ENCODE measurements at regions not wholly inside any gene's neighbourhood (a gene's known extent, or its start where the extent isn't known, plus 50 kb on each side); places are given as distances from the start of the nearest gene placed in this dataset.

DNA sequence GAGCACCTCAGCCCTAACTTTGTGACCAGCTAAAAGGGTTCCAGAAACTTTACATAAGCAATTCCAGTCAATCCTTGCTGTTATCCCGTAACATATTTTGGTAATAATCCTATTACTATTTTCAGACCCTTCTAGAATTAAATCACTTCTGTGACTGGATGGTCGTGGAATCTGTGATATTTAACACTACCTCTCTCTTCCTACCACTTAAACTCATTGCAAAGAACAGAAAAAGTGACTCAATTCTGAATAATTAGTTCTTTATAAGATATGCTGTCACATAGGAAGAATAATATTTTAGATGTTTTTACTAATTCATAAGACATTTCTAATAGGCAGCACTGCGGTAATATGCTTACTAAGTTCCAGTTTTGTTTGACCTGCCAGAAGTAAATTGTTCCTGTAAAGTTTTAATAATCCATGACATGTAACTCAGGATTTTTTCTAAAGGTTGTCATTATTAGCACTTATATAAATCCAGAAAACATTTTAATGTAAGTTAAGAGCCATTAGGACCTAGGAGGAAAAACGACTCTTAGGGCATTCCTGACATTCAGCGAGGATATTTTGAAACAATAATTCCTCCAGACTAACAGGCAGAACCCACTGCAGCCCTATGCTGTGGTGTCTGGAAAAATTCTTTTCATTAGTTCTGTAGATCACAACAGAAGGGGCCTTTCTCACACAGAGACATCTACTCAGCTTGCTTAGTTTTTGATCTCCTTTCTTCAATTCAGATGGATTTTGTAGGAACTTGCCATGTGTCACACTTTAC, 113.3 kb upstream of the MBNL1 start:
- Histone ChIP-seq H3K4me1 (ENCODE audit: control insufficient read depth in 1 of 2, insufficient read depth in 2 of 2, low read length in 2 of 2) (peaks cover 0 to 3% of the 10 kb centered on the region in 2 donors), H3K4me3 (ENCODE audit: low read depth in 1 of 2, low read length in 2 of 2) (no peak overlapping the region), H3K27ac (ENCODE audit: low read depth, low read length) (no peak overlapping the region), H3K9me3 (ENCODE audit: control insufficient read depth in 1 of 2, low read length in 2 of 2) (no peaks in the 10 kb centered on the region), H3K9ac (ENCODE audit: low read depth in 1 of 2, low read length in 2 of 2) (no peak overlapping the region), H3K27me3 (ENCODE audit: control insufficient read depth in 1 of 2, insufficient read depth in 2 of 2, low read length in 2 of 2) (no peaks in the 10 kb centered on the region), H3K36me3 (ENCODE audit: control insufficient read depth in 1 of 2, insufficient read depth in 2 of 2, low read length in 2 of 2) (no peaks in the 10 kb centered on the region)

DNA sequence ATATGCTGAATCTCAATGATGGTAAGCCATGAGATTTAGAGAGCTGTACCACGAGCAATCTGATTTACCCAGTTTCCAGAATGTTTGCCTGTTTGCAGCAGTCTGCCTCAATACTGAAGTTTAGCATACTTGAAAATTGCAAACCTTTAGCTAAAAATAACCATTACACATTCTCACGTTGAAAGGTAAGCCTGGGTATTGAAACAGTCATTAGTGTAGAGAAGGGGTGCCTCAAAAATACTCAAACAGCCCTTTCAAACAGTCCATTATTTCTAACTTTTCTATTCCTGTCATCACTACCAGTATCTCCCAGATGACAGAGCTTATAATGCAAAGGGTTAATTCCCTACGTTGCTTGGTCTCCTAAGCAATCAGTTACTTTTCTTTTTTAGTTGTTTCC, 111.8 kb upstream of the MBNL1 start:
- H3K27me3 ChIP-seq (ENCODE audit: control insufficient read depth in 1 of 2, insufficient read depth in 2 of 2, low read length in 2 of 2): no peaks in the 10 kb centered on the region
- no peaks in the 10 kb centered on the region for H3K36me3 ChIP-seq (ENCODE audit: control insufficient read depth in 1 of 2, insufficient read depth in 2 of 2, low read length in 2 of 2)
- H3K9me3 ChIP-seq (ENCODE audit: control insufficient read depth in 1 of 2, low read length in 2 of 2): no peaks in the 10 kb centered on the region
- H3K4me3 ChIP-seq (ENCODE audit: low read depth in 1 of 2, low read length in 2 of 2): no peak overlapping the region
- H3K4me1 ChIP-seq (ENCODE audit: control insufficient read depth in 1 of 2, insufficient read depth in 2 of 2, low read length in 2 of 2): peaks cover 0 to 4% of the 10 kb centered on the region in 2 donors
- no peak overlapping the region for H3K27ac ChIP-seq (ENCODE audit: low read depth, low read length)
- H3K9ac ChIP-seq (ENCODE audit: low read depth in 1 of 2, low read length in 2 of 2): no peak overlapping the region

DNA sequence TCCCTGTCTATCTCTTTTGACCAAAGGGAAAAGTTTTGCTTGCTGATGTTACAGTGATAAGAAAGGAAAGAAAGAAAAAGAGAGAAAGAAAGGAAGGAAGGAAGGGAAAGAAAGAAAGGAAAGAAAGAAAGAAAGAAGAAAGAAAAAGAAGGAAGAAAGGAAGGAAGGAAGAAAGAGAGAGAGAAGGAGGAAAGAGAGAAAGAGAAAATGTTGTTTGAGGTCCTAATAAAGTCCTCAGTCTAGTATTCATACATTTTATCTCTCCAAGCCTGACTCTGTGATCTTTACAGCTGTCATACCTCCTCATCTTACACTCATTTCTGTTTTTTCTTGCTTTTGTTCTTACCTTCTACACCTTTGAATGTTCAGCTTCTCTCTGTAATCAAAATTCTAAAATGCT, 111.4 kb upstream of the MBNL1 start:
- Histone ChIP-seq H3K36me3 (ENCODE audit: control insufficient read depth in 1 of 2, insufficient read depth in 2 of 2, low read length in 2 of 2) (no peaks in the 10 kb centered on the region), H3K9ac (ENCODE audit: low read depth in 1 of 2, low read length in 2 of 2) (no peak overlapping the region), H3K4me1 (ENCODE audit: control insufficient read depth in 1 of 2, insufficient read depth in 2 of 2, low read length in 2 of 2) (peaks cover 0 to 4% of the 10 kb centered on the region in 2 donors), H3K27ac (ENCODE audit: low read depth, low read length) (no peak overlapping the region), H3K4me3 (ENCODE audit: low read depth in 1 of 2, low read length in 2 of 2) (no peak overlapping the region), H3K27me3 (ENCODE audit: control insufficient read depth in 1 of 2, insufficient read depth in 2 of 2, low read length in 2 of 2) (no peaks in the 10 kb centered on the region), H3K9me3 (ENCODE audit: control insufficient read depth in 1 of 2, low read length in 2 of 2) (no peaks in the 10 kb centered on the region)

DNA sequence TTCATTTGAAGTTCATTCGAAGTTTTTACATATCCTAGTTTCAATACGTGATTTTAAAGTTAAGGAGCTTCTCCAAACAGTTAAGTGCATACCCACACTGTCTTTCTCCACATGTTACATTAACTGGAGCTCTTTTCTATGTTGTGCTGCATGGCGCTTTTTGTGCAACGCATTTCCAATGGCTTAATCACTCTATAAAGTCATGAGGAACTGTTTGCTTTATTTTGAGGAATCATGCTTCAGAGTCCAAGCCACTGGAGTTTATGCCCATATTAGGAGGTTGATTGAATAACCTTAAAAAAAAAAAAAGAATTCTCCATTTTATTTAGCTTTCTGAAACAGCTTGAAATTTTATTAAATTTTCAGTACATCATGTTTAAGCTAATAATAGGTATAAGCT, 109.4 kb upstream of the MBNL1 start:
- Histone ChIP-seq H3K4me3 (ENCODE audit: low read depth in 1 of 2, low read length in 2 of 2) (no peak overlapping the region), H3K9ac (ENCODE audit: low read depth in 1 of 2, low read length in 2 of 2) (no peak overlapping the region), H3K27ac (ENCODE audit: low read depth, low read length) (no peak overlapping the region), H3K27me3 (ENCODE audit: control insufficient read depth in 1 of 2, insufficient read depth in 2 of 2, low read length in 2 of 2) (no peaks in the 10 kb centered on the region), H3K4me1 (ENCODE audit: control insufficient read depth in 1 of 2, insufficient read depth in 2 of 2, low read length in 2 of 2) (peaks cover 0 to 4% of the 10 kb centered on the region in 2 donors), H3K36me3 (ENCODE audit: control insufficient read depth in 1 of 2, insufficient read depth in 2 of 2, low read length in 2 of 2) (no peaks in the 10 kb centered on the region), H3K9me3 (ENCODE audit: control insufficient read depth in 1 of 2, low read length in 2 of 2) (no peaks in the 10 kb centered on the region)

DNA sequence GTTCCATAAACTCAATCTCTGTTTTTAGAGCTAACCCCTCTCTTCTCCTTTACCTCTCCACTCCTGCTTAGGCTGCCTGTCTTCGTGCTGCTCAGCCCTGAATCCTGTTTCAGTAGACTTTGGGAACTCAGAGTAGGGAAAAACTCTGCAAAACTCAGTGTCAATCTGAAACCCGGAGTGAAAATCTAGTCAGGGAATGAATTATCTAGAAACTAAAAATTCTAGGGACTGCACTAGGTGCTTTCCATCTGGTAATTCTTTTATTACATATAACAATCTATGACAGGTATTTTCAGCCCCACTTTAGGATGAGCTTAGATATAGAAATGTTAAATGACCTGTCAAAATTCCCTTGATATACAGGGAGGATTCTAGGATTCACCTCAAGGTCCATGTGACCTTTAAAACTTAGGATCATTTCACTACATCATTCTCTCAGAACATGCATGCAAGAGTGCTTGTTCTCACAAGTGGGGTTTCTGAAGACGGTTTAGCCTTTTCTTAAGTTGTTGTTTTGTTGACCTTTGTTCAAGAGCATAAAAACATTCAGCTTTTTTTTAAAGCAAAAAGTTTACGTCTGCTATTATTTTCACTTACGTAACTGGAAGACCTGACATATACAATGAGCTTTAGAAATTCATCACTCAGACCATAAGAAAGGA, 108.2 kb upstream of the MBNL1 start:
- Histone ChIP-seq H3K9ac (ENCODE audit: low read depth in 1 of 2, low read length in 2 of 2) (no peak overlapping the region), H3K36me3 (ENCODE audit: control insufficient read depth in 1 of 2, insufficient read depth in 2 of 2, low read length in 2 of 2) (no peaks in the 10 kb centered on the region), H3K4me1 (ENCODE audit: control insufficient read depth in 1 of 2, insufficient read depth in 2 of 2, low read length in 2 of 2) (peaks cover 0 to 4% of the 10 kb centered on the region in 2 donors), H3K27ac (ENCODE audit: low read depth, low read length) (no peak overlapping the region), H3K9me3 (ENCODE audit: control insufficient read depth in 1 of 2, low read length in 2 of 2) (no peaks in the 10 kb centered on the region), H3K4me3 (ENCODE audit: low read depth in 1 of 2, low read length in 2 of 2) (no peak overlapping the region), H3K27me3 (ENCODE audit: control insufficient read depth in 1 of 2, insufficient read depth in 2 of 2, low read length in 2 of 2) (no peaks in the 10 kb centered on the region)

DNA sequence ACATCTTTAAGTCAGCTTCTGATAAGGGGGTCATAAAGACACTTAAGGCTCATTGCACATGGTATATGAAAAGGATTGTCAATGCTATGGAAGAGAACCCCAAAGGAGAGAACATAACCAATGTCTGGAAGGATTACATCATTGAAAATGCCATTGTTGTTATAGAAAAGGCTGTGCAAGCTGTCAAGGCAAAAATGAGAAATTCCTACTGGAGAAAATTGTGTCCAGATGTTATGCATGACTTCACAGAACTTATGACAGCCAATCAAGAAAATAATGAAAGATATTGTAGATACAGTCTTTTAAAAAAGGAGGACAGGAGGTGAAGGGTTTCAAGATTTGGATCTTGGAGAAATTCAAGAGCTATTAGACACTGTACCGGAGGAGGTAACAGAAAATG, 96.3 kb upstream of the MBNL1 start:
- no peaks in the 10 kb centered on the region for H3K9me3 ChIP-seq (ENCODE audit: control insufficient read depth in 1 of 2, low read length in 2 of 2)
- H3K27me3 ChIP-seq (ENCODE audit: control insufficient read depth in 1 of 2, insufficient read depth in 2 of 2, low read length in 2 of 2): no peaks in the 10 kb centered on the region
- H3K9ac ChIP-seq (ENCODE audit: low read depth in 1 of 2, low read length in 2 of 2): no peak overlapping the region
- H3K4me3 ChIP-seq (ENCODE audit: low read depth in 1 of 2, low read length in 2 of 2): no peak overlapping the region
- no peaks in the 10 kb centered on the region for H3K4me1 ChIP-seq (ENCODE audit: control insufficient read depth in 1 of 2, insufficient read depth in 2 of 2, low read length in 2 of 2)
- H3K27ac ChIP-seq (ENCODE audit: low read depth, low read length): no peak overlapping the region
- H3K36me3 ChIP-seq (ENCODE audit: control insufficient read depth in 1 of 2, insufficient read depth in 2 of 2, low read length in 2 of 2): no peaks in the 10 kb centered on the region

DNA sequence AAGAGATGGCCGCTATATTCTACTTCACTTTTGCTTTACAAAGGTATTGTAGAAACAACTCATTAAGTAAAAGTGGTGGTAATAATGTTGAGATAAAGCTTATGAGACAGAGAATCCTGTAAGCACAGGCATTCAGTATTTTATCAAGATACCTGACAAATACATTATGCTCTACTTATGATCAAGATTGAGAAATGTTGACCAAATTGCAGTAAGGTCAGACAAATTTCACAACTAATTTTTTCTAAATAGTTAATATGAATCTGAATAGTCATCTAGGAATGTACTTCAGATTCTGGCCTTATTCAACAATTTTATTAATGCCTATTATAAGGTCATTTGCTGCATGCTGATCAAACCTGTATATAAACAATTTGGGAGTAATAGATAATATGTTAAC, 95.1 kb upstream of the MBNL1 start:
- H3K9ac ChIP-seq (ENCODE audit: low read depth in 1 of 2, low read length in 2 of 2): no peak overlapping the region
- no peak overlapping the region for H3K27ac ChIP-seq (ENCODE audit: low read depth, low read length)
- no peaks in the 10 kb centered on the region for H3K27me3 ChIP-seq (ENCODE audit: control insufficient read depth in 1 of 2, insufficient read depth in 2 of 2, low read length in 2 of 2)
- no peak overlapping the region for H3K4me3 ChIP-seq (ENCODE audit: low read depth in 1 of 2, low read length in 2 of 2)
- no peaks in the 10 kb centered on the region for H3K36me3 ChIP-seq (ENCODE audit: control insufficient read depth in 1 of 2, insufficient read depth in 2 of 2, low read length in 2 of 2)
- H3K4me1 ChIP-seq (ENCODE audit: control insufficient read depth in 1 of 2, insufficient read depth in 2 of 2, low read length in 2 of 2): no peaks in the 10 kb centered on the region
- H3K9me3 ChIP-seq (ENCODE audit: control insufficient read depth in 1 of 2, low read length in 2 of 2): no peaks in the 10 kb centered on the region

DNA sequence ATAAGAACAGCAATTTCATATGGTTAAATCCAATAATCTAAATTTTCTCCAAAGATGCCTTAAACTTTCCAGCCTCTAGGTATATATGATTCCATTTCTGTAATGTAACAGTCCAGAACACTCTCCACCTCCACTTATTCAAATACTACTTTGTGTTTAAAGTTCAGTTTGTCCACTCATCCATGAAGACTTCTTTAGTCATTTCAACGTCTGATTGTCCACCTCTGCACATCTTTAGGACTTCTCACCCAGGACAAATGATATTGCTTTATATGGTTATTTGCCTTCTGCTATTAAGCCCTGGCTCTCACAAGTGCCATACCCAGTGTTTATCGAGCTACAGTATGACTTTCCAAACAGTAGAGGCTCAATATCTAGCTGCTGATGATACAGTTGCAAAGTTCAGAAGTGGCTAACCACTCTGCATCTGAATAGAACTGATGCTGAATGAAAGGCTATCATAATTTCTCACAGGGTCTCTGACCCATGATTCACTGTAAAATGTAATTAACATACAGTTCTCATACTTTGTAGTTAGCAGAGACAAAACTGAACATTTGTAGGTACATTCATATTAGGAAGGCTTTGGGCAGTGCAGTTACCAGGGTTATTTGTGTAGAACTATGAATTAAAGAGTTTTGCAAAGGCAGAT, 93.7 kb upstream of the MBNL1 start:
- H3K9ac ChIP-seq (ENCODE audit: low read depth in 1 of 2, low read length in 2 of 2): no peak overlapping the region
- H3K4me3 ChIP-seq (ENCODE audit: low read depth in 1 of 2, low read length in 2 of 2): no peak overlapping the region
- H3K27ac ChIP-seq (ENCODE audit: low read depth, low read length): no peak overlapping the region
- no peaks in the 10 kb centered on the region for H3K27me3 ChIP-seq (ENCODE audit: control insufficient read depth in 1 of 2, insufficient read depth in 2 of 2, low read length in 2 of 2)
- no peaks in the 10 kb centered on the region for H3K9me3 ChIP-seq (ENCODE audit: control insufficient read depth in 1 of 2, low read length in 2 of 2)
- no peaks in the 10 kb centered on the region for H3K4me1 ChIP-seq (ENCODE audit: control insufficient read depth in 1 of 2, insufficient read depth in 2 of 2, low read length in 2 of 2)
- no peaks in the 10 kb centered on the region for H3K36me3 ChIP-seq (ENCODE audit: control insufficient read depth in 1 of 2, insufficient read depth in 2 of 2, low read length in 2 of 2)

DNA sequence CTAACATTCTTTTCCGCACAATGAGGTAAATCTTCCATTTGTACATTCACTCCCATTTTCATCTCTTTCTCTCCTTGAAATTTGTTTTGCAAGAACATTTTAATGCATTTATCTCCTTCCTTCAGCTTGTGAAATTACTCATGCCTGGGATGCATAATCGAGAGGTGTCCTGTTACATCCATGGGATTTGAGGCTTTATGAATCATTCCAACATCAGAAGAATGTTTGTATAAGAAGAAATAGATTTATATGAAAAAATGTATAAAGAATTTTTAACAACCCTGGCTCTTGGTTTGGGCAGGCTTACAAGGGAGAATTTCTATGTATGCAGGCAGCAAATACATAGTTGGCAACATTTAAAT, 93.2 kb upstream of the MBNL1 start:
- Histone ChIP-seq H3K27ac (ENCODE audit: low read depth, low read length) (no peak overlapping the region), H3K36me3 (ENCODE audit: control insufficient read depth in 1 of 2, insufficient read depth in 2 of 2, low read length in 2 of 2) (no peaks in the 10 kb centered on the region), H3K9ac (ENCODE audit: low read depth in 1 of 2, low read length in 2 of 2) (no peak overlapping the region), H3K4me1 (ENCODE audit: control insufficient read depth in 1 of 2, insufficient read depth in 2 of 2, low read length in 2 of 2) (no peaks in the 10 kb centered on the region), H3K27me3 (ENCODE audit: control insufficient read depth in 1 of 2, insufficient read depth in 2 of 2, low read length in 2 of 2) (no peaks in the 10 kb centered on the region), H3K4me3 (ENCODE audit: low read depth in 1 of 2, low read length in 2 of 2) (no peak overlapping the region), H3K9me3 (ENCODE audit: control insufficient read depth in 1 of 2, low read length in 2 of 2) (no peaks in the 10 kb centered on the region)

DNA sequence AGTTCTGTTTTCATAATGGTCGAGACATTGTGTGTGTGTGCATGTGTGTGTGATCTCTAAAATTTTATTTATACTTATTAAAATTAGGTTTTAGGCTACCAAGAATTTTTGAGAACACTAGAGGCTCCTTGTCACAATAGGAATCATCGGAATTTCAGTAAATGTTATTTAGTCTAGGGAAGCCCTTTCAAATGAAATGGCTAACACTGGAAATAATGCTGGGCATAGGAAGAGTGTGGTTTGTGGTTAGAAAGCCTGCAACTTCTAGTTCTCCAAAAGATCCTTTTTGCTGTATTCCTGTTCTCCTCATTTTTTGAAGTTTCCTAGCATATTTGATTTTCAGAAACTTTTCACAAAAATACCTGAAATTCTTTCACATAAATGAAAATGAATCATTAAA, 92.5 kb upstream of the MBNL1 start:
- no peaks in the 10 kb centered on the region for H3K9me3 ChIP-seq (ENCODE audit: control insufficient read depth in 1 of 2, low read length in 2 of 2)
- no peak overlapping the region for H3K4me3 ChIP-seq (ENCODE audit: low read depth in 1 of 2, low read length in 2 of 2)
- no peaks in the 10 kb centered on the region for H3K4me1 ChIP-seq (ENCODE audit: control insufficient read depth in 1 of 2, insufficient read depth in 2 of 2, low read length in 2 of 2)
- H3K36me3 ChIP-seq (ENCODE audit: control insufficient read depth in 1 of 2, insufficient read depth in 2 of 2, low read length in 2 of 2): no peaks in the 10 kb centered on the region
- no peak overlapping the region for H3K9ac ChIP-seq (ENCODE audit: low read depth in 1 of 2, low read length in 2 of 2)
- H3K27ac ChIP-seq (ENCODE audit: low read depth, low read length): no peak overlapping the region
- no peaks in the 10 kb centered on the region for H3K27me3 ChIP-seq (ENCODE audit: control insufficient read depth in 1 of 2, insufficient read depth in 2 of 2, low read length in 2 of 2)

Data from duodenal mucosa (tissue), 2 donors.